Keratinocyte (primary cell): ENCODE measurements at regions not wholly inside any gene's neighbourhood (a gene's known extent, or its start where the extent isn't known, plus 50 kb on each side); places are given as distances from the start of the nearest gene placed in this dataset.

ENCODE experiments used
- DNase-seq: peaks from one replicate; pipeline ENCODE4 v3.0.0-alpha.2; 2011; ENCODE audit warnings: low read depth, missing footprints, low spot score
- FAIRE-seq: peaks from 2 replicates; lab custom pipeline; 2011; peaks lifted over from hg19 to GRCh38; lab: Jason Lieb, UNC
- H2AFZ ChIP-seq: 2 replicates; pipeline ENCODE4 v1.6.0; 2012; ENCODE audit warnings: low read length, control low read depth, inconsistent platforms; ENCODE audit not compliant: control insufficient read depth
- H3K27ac ChIP-seq: 2 replicates; pipeline ENCODE4 v1.5.1; 2011; ENCODE audit warnings: low read length; ENCODE audit not compliant: control insufficient read depth, insufficient read depth
- H3K27me3 ChIP-seq: 3 replicates; pipeline ENCODE4 v1.6.0; 2011; ENCODE audit warnings: low read length; ENCODE audit not compliant: control insufficient read depth, insufficient read depth; ENCODE audit errors: extremely low read depth
- H3K36me3 ChIP-seq, 2 experiments: 2 replicates in 1 of 2; 3 replicates in 1 of 2; pipeline ENCODE4 v1.5.1; 2011; ENCODE audit warnings: low read length in 2 of 2, mild to moderate bottlenecking in 1 of 2; ENCODE audit not compliant: control insufficient read depth in 2 of 2, insufficient read depth in 2 of 2; ENCODE audit errors: extremely low read depth in 1 of 2
- H3K4me1 ChIP-seq: 3 replicates; pipeline ENCODE4 v1.5.1; 2011; ENCODE audit warnings: low read length; ENCODE audit not compliant: control insufficient read depth, insufficient read depth; ENCODE audit errors: extremely low read depth
- H3K4me2 ChIP-seq: 3 replicates; pipeline ENCODE4 v1.6.0; 2011; ENCODE audit warnings: low read depth, low read length; ENCODE audit not compliant: control insufficient read depth, insufficient read depth; ENCODE audit errors: extremely low read depth
- H3K4me3 ChIP-seq, 3 experiments: fragments of 200-600 bp in 1 of 3; sonication (generic) in 1 of 3; 2 replicates in 2 of 3; 3 replicates in 1 of 3; pipeline ENCODE4 v1.5.1; 2011 to 2016; ENCODE audit warnings: low read length in 3 of 3, mild to moderate bottlenecking in 3 of 3, control low read depth in 2 of 3, inconsistent platforms in 1 of 3, low read depth in 1 of 3, mixed read lengths in 1 of 3, mixed run types in 1 of 3, moderate library complexity in 1 of 3; ENCODE audit not compliant: control insufficient read depth in 2 of 3, insufficient read depth in 2 of 3; ENCODE audit errors: extremely low read depth in 1 of 3
- H3K79me2 ChIP-seq: 2 replicates; pipeline ENCODE4 v1.6.0; 2012; ENCODE audit warnings: low read length; ENCODE audit not compliant: control insufficient read depth, insufficient read depth
- H3K9ac ChIP-seq: 3 replicates; pipeline ENCODE4 v1.6.0; 2011; ENCODE audit warnings: low read length; ENCODE audit not compliant: control insufficient read depth, insufficient read depth; ENCODE audit errors: extremely low read depth
- H3K9me1 ChIP-seq: 3 replicates; pipeline ENCODE4 v1.6.0; 2011; ENCODE audit warnings: low read length; ENCODE audit not compliant: control insufficient read depth, insufficient read depth; ENCODE audit errors: extremely low read depth
- H3K9me3 ChIP-seq: 2 replicates; pipeline ENCODE4 v1.5.1; 2012; ENCODE audit warnings: low read depth, low read length; ENCODE audit not compliant: control insufficient read depth
- H4K20me1 ChIP-seq: 3 replicates; pipeline ENCODE4 v1.6.0; 2011; ENCODE audit warnings: low read length; ENCODE audit not compliant: control insufficient read depth, insufficient read depth; ENCODE audit errors: extremely low read depth
- EZH2 ChIP-seq: IDR thresholded peaks from one replicate; pipeline ENCODE4 v1.6.1; 2012; ENCODE audit warnings: inconsistent platforms, mild to moderate bottlenecking, low read length, moderate library complexity
- dilution Hi-C: fragments of 300-500 bp; cut with MboI; formaldehyde crosslinking; loops from one replicate; pipeline ENCODE4 v1.7.0; 2020; ENCODE audit warnings: low sequenced_read_pairs; ENCODE audit not compliant: extremely low pct_ligation_motif_present
- small RNA-seq, 3 experiments: library from RNA; depleted of rRNA; stranded (forward); fragments of <200 nt; gene quantifications; one replicate each; pipeline ENCODE3, GENCODE V24; 2012; ENCODE audit warnings: low read depth in 3 of 3, low replicate concordance in 1 of 3; ENCODE audit not compliant: insufficient read length in 3 of 3
- TF ChIP-seq, protein P1 (sequence below), 3 experiments: IDR thresholded peaks in 1 of 3; conservative IDR thresholded peaks in 1 of 3; optimal IDR thresholded peaks in 1 of 3; 2 replicates in 2 of 3; 3 replicates in 1 of 3; pipeline versions ENCODE3 to v1.5.1; 2011; ENCODE audit warnings: low read length in 3 of 3, mild to moderate bottlenecking in 3 of 3, moderate library complexity in 2 of 3, control low read depth in 1 of 3, inconsistent platforms in 1 of 3; ENCODE audit not compliant: insufficient read depth in 2 of 3; ENCODE audit errors: extremely low read depth in 1 of 3

DNA sequence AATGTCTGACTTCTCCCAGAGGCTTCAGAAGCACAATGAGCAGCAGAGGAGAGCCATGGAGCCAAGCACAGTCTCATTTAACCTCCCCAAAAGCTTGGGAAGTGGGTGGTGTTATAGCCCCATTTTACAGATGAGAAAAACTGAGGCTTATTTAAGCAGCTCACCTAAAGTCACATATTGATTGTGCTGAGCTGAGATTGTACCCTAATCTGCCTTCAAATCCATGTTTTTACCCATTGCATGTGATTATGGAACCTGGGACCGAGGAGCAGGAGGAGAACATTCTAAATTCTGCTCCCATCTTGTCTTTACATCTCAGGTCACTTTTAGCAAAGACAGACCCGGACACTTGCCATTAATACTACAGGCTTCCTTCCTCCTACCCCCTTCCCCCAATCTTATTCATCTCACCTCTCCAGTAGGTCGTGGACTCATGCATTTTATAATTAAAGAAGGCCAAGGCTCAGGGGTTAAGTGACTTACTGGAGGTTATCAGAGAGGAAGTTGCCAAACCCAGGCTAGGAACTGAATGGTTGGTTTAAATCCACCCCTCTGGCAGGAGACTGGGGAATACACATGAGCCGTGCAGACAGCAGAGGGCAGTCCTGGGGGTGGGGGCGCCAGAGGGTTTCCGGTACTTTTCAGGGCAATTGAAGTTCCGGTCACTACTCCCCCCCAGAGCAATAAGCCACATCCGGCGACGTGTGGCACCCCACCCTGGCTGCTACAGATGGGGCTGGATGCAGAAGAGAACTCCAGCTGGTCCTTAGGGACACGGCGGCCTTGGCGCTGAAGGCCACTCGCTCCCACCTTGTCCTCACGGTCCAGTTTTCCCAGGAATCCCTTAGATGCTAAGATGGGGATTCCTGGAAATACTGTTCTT is 51.0 kb upstream of the IL17B start:
- Histone ChIP-seq H3K79me2 (no peaks in the 10 kb centered on the region), H3K9me1 (no peaks in the 10 kb centered on the region), H3K9me3 (no peaks in the 10 kb centered on the region), H2AFZ (no peak overlapping the region), H3K36me3 (no peaks in the 10 kb centered on the region), H3K4me2 (no peak overlapping the region), H4K20me1 (no peaks in the 10 kb centered on the region), H3K4me1 (peaks cover 5% of the 10 kb centered on the region), H3K27ac (no peak overlapping the region), H3K9ac (no peak overlapping the region), H3K4me3 (no peak overlapping the region), H3K27me3 (no peaks in the 10 kb centered on the region)
- TF ChIP-seq, protein P1, sequence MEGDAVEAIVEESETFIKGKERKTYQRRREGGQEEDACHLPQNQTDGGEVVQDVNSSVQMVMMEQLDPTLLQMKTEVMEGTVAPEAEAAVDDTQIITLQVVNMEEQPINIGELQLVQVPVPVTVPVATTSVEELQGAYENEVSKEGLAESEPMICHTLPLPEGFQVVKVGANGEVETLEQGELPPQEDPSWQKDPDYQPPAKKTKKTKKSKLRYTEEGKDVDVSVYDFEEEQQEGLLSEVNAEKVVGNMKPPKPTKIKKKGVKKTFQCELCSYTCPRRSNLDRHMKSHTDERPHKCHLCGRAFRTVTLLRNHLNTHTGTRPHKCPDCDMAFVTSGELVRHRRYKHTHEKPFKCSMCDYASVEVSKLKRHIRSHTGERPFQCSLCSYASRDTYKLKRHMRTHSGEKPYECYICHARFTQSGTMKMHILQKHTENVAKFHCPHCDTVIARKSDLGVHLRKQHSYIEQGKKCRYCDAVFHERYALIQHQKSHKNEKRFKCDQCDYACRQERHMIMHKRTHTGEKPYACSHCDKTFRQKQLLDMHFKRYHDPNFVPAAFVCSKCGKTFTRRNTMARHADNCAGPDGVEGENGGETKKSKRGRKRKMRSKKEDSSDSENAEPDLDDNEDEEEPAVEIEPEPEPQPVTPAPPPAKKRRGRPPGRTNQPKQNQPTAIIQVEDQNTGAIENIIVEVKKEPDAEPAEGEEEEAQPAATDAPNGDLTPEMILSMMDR (optimal IDR thresholded peaks at IDR 0.05 in 1 of 3, IDR thresholded peaks at IDR 0.05 in 1 of 3, conservative IDR thresholded peaks at IDR 0.05 in 1 of 3; ENCODE audit: extremely low read depth in 1 of 3, insufficient read depth in 2 of 3, low read length in 3 of 3): peak in 1 of 3 experiments; percentile 3
- no peak for TF ChIP-seq EZH2
- FAIRE-seq (no peak), DNase-seq (no peak)
- dilution Hi-C loops: no loop called here

Small RNA genes in the stretch of these regions (small RNA-seq; reads per million reads assigned to genes)
- gene MIR145: 0 reads per million in 3 experiments
